Renal pelvis (tissue), 1 donor: ENCODE measurements at regions not wholly inside any gene's neighbourhood (a gene's known extent, or its start where the extent isn't known, plus 50 kb on each side); places are given as distances from the start of the nearest gene placed in this dataset.

Experiments used
- DNase-seq: peaks from one replicate; pipeline ENCODE4 v3.0.0-alpha.2; 2013

DNA sequence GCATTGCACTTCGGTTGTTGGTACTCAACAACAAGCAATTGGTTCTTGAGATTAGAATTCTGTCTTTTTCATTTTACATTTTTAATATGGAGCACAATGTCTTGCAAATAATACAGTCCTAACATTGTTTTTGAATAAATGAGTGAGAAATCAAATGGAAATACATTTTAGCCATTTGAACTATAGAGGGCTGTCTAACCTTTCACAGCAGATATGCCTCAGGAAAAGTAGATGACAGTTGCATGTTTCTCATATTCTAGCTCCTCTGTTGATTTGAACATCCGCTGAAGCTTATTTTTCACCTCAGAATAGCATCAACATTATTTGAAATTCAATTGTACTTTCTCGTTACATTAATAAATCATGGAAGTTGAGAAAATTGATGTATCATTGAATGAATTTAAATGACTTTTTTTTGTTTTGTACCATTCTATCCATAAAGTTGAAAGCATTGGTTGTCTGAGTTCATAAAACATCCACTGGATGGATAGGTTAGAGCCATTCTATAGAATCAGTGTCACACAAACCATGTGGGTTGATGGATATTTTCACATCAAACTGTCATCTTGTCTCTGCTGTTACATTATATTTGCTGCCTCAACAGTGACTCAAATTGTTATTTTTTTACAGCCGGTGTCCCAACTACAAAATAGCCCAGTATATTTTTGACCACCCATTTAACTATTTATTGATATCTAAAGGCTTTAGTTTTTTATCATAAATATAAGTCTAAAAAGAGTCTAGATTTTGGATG lies 928.3 kb downstream of the NSUN3 start:
- no peak for DNase-seq

DNA sequence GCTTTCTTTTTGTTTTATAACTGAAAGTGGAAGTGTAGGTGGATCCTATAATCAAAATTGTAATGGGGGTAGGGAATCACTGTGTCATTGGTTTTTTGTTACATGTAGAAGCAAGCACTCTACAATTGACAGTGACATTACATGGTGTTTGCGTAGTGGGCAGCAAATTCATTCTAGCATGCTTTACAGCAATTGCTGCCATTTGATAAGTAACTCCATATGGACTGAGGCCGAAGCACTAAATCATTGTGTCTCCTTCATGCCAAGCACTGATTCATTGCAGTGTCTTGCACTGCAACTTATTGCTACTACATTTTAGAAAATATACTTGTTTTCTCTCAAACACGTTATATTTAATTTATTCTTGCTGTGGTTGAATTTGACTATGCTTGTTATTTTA lies 933.9 kb downstream of the NSUN3 start:
- DNase-seq, result peak; percentile 10

DNA sequence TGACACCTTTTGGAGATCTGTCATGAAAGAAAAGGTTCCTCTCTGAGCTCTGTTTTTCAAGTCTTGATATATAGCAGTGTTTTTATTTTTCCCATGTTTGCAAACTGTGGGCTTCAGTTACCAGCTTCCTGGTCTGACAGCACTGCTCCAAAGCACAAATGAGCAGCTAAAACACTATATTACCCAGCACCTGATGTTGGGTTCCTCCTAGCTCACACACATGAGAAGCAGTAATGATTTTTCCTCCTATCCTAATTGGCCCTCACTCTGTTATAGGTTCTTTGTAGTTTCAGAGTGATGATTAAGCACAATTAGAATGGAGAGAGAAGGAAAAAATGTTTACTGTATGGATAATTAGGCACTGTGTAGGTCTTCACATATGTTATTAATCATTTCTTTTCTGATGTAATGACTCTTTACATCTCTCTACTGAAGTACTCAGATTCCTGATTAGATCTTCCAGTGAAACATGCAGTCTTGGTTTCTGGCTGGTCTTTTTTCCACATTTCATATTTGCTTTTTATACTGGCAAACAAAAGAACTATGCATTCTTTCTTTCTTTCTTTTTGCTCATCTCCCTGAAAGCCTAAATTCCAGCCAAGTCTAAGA lies 939.7 kb downstream of the NSUN3 start:
- DNase-seq, result no peak

DNA sequence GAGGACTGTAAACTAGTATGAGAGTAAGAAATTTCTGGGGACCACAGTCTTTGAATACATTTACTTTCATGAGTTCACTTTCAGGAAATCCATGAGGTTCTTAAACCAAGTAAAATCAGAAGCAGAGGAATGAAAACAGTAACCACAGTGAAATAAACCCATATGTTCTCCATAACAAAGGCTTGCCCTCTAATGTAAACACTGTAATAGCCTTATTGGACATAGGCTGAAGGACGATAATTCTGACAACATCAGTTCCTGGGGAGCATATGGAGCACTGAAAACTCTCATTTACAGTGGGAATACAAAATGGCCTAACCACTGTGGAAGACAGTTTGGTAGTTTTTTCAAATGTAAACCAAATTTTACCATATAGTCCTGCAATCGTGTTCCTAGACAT lies 965.8 kb downstream of the NSUN3 start:
- no peak for DNase-seq

DNA sequence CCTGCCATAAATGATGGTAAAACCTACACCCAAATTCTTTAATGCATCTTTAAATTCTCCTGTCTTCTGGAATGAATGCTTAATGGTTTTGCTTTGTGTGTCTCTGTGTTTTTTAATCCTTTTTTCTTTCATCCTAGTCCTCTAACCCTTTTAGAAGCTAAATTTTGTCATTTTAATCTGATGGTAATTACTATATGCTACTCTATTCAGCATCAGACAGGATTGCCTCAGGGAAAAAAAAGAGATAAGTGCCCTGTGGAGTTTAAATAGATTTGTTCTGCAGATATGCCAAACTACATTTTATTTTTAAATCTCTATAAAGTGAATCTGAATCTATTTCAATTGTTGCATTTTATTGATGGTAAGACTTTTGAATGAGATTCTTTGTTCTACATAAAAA lies 966.8 kb downstream of the NSUN3 start:
- no peak for DNase-seq

DNA sequence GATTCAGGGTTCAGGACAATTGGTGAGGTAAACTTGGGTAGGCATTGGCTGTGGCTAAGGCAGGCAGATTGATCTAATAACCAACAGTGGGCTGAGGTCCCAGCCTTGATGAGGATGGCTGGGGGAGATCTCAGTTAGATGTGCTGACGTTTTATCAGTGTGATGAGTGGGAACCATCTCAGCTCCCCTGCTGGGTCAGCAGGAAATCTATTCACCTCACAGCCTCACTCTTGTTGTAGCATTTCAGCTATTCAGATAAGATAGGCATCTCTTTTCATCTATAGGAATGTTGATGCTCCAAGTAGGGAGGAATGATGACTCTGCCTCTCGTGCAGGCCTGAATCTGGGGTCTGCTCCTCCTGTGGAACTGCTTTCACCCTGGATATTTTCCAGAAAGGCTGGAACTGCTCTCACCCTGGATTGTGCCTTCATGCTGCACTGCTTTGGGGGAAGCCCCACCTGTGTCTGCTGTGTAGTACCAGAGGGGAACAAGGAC lies 973.7 kb downstream of the NSUN3 start:
- DNase-seq, result no peak

DNA sequence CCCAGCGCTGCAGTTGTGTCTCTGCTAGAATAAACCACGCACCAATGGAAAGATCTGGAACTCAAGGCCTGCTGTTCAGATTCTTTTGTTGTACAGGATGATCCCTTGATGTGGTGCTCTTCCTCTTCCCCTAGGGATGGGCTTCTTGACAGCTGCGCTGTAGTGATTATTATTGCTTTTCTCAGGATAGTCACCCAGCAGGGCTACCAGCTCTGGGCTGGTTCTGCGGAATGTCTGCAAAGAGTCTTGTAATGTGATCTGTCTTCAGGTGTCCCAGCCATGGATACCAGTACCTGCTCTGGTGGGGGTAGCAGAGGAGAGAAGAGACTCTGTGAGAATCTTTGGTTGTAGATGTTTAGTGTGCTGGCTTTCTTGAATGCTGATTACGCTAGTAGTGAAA lies 974.2 kb downstream of the NSUN3 start:
- no peak for DNase-seq

DNA sequence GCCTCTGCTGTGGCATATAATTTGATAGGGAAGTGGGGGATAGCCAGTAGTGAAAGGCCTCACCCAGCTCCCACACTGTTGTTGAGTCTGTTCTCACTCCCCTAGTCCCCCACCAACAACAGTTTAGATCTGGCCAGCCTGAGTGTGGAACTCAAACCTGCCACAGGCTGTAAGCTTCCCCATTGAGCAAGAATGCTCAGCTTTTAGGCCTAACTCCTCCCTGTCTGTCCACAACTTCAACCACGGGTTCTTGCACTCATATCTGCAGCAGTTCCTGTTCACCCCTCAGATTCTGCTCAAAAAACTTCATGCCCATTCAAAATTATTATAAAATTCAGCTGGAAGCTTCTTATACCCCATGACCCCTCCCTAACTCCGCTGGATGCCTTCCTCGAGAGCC lies 975.1 kb downstream of the NSUN3 start:
- DNase-seq, result no peak

DNA sequence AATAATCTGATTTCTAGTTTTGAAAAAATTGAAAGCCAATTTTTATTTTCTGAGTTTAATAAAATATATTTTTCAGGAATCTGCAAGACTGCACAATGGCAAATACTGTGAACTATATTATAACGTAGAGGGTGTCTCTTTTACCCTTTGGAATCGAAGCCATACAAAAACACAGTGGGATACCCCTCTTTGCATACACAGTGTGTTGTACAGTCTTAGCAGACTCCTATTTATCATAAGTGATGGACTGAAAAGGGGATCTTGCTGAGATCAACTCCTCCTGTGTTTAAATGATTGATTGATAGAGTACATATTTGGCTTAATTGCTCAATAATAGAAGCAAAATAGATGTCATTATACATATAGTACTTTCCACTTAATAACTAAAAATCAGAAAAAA lies 981.2 kb downstream of the NSUN3 start:
- no peak for DNase-seq

DNA sequence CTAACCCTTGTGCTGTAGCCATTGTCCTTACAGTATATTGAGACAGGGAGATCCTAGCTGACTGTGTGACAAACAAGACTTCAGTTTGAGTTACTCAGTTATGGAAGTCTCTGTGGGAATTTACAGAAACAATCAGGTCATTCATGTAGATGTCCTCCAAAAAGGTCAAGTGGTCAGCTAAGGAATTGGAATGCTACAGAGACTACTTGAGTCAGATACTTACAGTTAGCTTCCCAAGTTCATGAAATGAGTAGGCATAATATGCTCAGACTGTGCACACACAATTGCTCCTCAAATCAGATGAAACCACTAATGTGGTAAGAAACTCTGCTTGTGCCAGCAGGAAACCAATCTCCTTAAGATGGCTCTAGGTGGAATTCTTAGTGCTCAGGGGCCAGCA lies 985.7 kb downstream of the NSUN3 start:
- DNase-seq, result no peak

DNA sequence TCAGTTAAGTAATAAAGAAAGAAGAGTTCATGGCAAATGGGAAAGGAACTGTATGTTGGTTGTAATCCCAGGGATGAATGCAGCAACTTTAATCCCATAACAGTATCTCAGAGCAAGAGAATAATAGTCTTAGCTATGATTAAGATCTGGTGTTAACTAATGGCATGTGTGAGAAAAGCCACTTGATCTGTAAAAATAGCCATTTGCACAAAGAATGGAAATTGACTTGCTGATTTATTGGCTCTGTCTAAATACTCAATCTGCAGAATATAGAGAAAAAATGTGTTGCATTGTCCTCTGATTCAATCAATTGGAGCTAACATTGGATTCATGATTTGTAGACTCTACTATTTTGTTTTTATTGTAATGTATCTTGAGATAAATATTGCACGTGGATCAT lies 987.0 kb downstream of the NSUN3 start:
- no peak for DNase-seq

DNA sequence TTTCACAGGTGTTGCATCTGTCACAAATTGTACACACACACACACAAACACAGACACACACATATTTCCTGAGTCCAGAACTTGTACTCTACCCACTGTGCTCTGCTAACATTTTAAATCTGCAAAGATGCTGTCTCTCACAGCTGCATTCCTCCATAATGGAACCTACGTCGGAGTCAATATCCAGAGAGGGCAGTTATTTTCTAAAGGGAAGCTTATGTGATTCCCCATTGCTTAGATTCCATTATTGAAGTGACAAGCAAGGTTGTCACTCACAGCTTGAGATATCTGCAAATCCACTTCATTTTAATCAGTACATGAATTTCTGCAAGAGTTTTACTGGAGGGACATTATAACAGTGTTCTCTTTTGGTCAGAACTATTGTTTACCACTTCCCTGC lies 992.4 kb downstream of the NSUN3 start:
- DNase-seq, result no peak

DNA sequence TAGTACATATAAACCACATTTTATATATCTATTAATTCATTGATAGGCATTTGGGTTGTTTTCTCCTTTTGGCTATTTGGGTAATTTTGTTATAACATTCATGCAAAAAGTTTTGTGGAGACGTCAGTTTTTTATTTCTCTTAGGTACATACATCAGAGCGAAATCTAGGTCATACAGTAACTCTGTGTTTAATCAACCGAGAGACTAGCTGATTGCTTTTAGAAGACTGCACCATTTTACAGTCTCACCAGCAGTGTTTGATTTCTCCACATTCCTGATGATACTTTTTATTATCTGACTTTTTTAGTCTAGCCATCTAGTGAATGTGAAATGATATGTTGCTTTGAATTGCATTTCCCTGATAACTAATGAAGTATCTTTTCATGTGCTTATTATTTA lies 1019.3 kb downstream of the NSUN3 start:
- DNase-seq, result no peak

DNA sequence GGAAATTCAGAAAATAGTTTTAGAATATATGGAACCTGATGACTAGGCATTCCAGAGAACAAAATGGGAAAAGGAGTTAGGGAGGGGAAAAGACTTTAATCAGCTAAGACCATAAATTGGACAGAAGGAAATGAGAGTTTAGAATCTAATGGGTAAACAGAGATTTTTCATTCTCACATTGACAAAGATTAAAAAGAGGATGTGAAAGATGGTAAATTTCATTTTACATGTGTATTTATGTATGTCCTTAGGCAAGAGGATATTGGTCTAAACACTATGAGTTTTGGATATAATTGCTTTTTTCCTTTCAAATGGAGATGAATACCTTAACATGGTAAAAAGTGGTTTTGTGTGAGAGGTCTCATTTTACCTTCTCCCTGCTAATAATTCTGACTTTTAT lies 1021.9 kb downstream of the NSUN3 start:
- DNase-seq, result no peak

DNA sequence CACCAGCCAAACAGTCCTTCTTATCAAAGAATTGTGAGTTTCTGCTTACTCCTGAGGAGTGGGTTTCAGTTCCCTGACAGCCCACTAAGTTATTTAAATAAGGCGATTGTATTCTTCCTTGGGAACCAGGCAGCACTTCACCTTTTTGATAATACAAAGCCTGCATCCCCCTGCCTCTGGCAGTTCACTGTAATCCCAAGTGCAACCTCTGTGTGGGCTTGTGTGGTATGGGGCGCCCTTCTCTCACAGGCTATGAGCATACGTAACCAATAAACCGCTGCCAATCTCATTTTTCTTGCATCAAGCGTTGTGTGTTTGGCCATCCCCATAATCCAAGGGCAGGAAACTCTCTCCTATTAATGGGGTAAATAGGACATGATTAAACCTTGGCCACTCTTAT lies 1025.6 kb downstream of the NSUN3 start:
- no peak for DNase-seq

DNA sequence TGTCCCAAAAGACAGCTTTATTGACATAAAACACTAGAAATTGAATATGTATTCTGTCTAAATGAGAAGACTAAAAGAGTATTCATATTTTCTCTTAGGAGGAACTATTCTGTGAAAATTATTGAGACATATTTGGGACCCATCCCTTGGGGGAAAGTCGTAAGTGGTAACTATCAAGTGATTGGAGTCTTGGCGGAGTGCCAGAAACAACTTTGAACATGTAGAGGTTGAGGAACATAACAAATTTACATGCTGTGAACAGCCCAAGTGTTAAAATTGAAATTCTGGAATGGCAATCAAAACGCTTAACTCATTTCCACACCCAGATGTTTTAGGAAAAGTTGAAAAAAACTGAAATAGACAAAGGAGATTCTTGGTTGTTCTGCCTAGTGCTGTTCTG lies 1034.6 kb downstream of the NSUN3 start:
- DNase-seq, result no peak

DNA sequence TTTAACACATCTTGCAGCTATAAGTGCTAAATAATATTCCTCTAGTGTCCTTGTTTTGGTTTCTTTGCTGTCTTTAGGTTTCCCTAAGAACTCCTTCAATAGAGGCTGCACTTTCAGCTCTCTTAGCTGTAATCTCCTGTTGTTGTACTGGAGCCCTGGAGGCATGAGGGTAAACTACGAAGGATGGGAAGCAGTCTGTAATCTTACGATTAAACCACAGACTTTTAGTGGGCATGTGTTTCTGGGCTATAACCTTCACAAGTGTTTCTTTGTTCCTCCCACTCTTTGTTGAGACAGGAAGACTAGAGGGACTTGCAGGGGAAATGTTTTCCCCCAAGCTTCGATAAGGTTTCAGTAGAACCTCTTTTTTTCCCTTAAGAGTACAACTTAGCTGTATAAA lies 1058.1 kb downstream of the NSUN3 start:
- no peak for DNase-seq

DNA sequence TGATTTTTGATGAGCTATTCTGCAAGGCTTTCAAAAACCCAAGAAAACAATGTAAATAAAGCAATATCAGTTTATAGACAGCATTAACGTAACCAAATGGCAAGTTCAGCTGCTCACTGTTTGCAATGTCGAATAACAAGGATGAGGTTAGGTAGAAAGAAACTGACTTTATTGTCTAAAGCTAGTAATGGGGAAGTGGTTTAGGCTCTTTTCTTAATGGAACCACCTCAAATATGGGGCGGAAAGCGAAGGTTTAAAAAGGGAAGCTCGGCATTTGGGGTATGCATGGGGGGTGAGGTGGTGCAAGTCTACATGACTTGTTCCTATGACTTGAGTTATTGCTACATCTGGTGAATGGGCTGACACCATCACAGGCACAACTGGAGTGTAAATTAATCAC lies 1060.2 kb downstream of the NSUN3 start:
- no peak for DNase-seq

DNA sequence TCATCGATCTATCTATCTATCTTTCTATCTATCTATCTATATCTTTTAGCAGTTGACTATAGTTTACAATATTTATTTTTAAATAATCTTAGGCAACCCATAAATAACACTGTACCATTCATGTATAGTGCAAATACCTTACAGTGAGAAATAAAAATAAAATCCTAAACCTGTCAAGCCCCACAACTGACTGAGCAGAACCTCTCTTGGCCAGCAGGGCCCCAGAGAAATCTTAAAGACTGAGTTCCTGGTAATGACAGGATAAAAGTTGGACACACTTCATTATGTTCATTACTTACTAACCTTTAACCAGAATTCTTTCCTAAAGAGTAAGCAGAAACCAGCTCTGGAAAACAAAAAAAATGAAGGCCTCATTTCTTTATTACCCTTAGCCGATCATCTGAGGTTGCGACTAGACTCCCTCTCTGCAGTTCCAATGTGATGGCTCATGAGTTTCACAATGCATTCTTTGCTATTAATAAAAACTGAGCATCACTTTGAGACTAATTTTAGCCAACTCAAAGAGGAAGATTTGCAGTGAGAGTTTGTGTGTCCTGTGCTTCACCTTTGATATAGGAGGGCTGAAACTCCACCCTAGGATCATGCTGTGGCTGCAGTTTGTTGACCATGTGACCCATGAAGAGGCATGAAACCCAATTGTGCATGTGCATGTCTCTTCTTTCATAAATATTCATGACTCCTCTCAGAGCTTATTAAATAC lies 1072.0 kb downstream of the NSUN3 start:
- DNase-seq, result peak; percentile 12

DNA sequence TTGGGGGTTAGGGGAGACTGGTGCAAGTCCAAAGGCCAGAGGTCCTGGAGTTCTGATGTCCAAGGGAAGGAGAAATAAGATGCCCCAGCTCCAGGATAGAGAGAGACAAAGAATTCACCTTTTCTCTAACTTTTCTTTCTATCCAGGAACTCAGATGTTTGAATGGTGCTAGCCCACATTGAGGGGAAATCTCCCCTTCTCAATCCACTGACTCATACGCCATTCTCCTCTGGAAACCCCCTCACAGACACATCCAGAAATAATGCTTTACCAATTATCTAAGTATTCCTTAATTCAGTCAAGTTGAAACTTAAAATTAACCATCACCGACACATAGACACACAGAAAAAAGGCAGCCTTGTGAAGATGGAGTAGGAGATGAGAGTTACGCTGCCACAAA lies 1085.2 kb downstream of the NSUN3 start:
- no peak for DNase-seq

DNA sequence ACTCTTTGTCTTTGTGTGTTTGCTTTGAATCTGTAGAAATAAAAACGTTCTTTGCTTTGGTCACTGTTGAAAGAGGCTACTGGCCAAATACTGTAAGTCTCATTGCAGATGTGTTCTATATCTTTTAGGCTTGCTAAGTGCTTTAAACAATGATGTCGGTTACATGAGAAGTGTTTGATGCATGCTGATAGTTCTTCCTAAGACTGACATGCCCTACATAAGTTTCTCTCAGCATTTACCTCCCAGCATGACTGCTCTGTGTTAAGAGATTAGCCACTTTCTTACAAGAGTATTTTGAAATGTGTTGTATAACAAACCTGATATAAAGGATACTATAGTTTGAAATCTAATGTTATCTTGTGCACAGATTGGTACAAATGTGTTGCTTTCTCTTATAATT lies 1088.7 kb downstream of the NSUN3 start:
- no peak for DNase-seq

DNA sequence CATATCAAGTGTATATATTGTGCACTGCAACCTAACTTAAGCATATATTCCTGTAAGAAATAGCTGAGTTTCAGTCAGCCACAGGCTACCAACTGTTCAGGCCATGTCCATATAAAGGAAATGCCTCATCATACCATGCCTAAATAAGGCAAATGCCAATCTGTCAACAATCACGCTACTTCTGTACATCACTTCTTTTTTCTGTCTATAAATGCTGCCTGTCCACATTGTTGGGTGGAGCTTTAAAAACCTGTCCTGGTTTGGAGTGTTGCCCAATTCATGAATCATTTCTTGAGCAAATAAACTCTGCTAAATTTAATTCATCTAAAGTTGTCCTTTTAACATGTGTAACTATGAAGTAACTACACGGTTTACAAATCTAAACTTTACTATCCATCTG lies 1091.9 kb downstream of the NSUN3 start:
- no peak for DNase-seq

DNA sequence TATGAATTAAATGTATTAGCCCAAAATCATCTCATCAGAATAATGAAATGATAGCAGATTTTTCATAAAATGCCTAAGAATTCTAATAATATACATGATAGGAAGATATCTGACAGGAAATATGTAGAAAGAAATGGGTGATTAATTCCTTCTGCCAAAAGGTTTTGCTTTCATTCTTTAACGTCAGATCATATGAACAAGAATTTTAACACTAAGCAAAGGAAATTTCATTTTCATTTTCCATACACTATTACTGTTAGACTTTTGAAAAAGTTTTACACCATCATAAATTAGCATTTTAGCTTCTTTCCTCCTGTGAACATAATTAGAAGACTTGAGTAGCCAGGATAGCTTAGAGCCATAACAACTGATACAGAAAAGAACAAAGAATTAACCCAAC lies 1099.9 kb downstream of the NSUN3 start:
- DNase-seq, result no peak
